Endothelial cell (in vitro differentiated cells): ENCODE measurements at regions not wholly inside any gene's neighbourhood (a gene's known extent, or its start where the extent isn't known, plus 50 kb on each side); places are given as distances from the start of the nearest gene placed in this dataset.

Experiments
- DNase-seq: peaks from one replicate; pipeline ENCODE4 v3.0.0; 2021; ENCODE audit warnings: low spot score
- H3K27ac Mint-ChIP-seq: one replicate; pipeline ENCODE4 v1.8.0; 2021; ENCODE audit warnings: mixed read lengths, inconsistent platforms; ENCODE audit not compliant: unreplicated experiment
- H3K27me3 Mint-ChIP-seq: one replicate; pipeline ENCODE4 v1.8.0; 2021; ENCODE audit warnings: mild to moderate bottlenecking, moderate library complexity, mixed read lengths, inconsistent platforms; ENCODE audit not compliant: unreplicated experiment
- H3K36me3 Mint-ChIP-seq: one replicate; pipeline ENCODE4 v1.8.0; 2021; ENCODE audit warnings: mild to moderate bottlenecking, low read depth, mixed read lengths, inconsistent platforms; ENCODE audit not compliant: unreplicated experiment
- H3K4me1 Mint-ChIP-seq: one replicate; pipeline ENCODE4 v1.8.0; 2021; ENCODE audit warnings: mild to moderate bottlenecking, mixed read lengths, inconsistent platforms; ENCODE audit not compliant: unreplicated experiment
- H3K4me3 Mint-ChIP-seq: one replicate; pipeline ENCODE4 v1.8.0; 2021; ENCODE audit warnings: mild to moderate bottlenecking, mixed read lengths, inconsistent platforms; ENCODE audit not compliant: unreplicated experiment
- H3K9me3 Mint-ChIP-seq: one replicate; pipeline ENCODE4 v1.8.0; 2021; ENCODE audit warnings: mixed read lengths, inconsistent platforms; ENCODE audit not compliant: unreplicated experiment
- CTCF ChIP-seq: fragments of 200-600 bp; sonication (generic); IDR thresholded peaks from one replicate; pipeline ENCODE4 v1.5.0; 2021; ENCODE audit warnings: antibody characterized with exemption; ENCODE audit not compliant: unreplicated experiment

GRCh38 chr2:208983486-208983885 lies 440.4 kb upstream of the MAP2 start:
- no peak for TF ChIP-seq CTCF
- Mint-ChIP-seq H3K4me3 (no peak overlapping the region), H3K27me3 (no peaks in the 10 kb centered on the region), H3K36me3 (no peaks in the 10 kb centered on the region), H3K27ac (no peak overlapping the region), H3K9me3 (no peaks in the 10 kb centered on the region), H3K4me1 (no peaks in the 10 kb centered on the region)
- DNase-seq = no peak

GRCh38 chr2:208984376-208985090 lies 439.3 kb upstream of the MAP2 start:
- Mint-ChIP-seq H3K27ac (no peak overlapping the region), H3K36me3 (no peaks in the 10 kb centered on the region), H3K4me1 (no peaks in the 10 kb centered on the region), H3K4me3 (no peak overlapping the region), H3K9me3 (no peaks in the 10 kb centered on the region), H3K27me3 (no peaks in the 10 kb centered on the region)
- DNase-seq = no peak
- no peak for TF ChIP-seq CTCF

GRCh38 chr2:208985644-208986043 lies 438.2 kb upstream of the MAP2 start:
- no peaks in the 10 kb centered on the region for H3K9me3 Mint-ChIP-seq
- no peak for DNase-seq
- no peak overlapping the region for H3K27ac Mint-ChIP-seq
- no peak overlapping the region for H3K4me3 Mint-ChIP-seq
- TF ChIP-seq CTCF = no peak
- no peaks in the 10 kb centered on the region for H3K36me3 Mint-ChIP-seq
- H3K27me3 Mint-ChIP-seq = no peaks in the 10 kb centered on the region
- H3K4me1 Mint-ChIP-seq = no peaks in the 10 kb centered on the region

- no peaks in the 10 kb centered on the region for H3K27me3 Mint-ChIP-seq
- no peak for TF ChIP-seq CTCF
- no peaks in the 10 kb centered on the region for H3K9me3 Mint-ChIP-seq
- H3K27ac Mint-ChIP-seq = no peak overlapping the region
- H3K36me3 Mint-ChIP-seq = no peaks in the 10 kb centered on the region
- no peaks in the 10 kb centered on the region for H3K4me1 Mint-ChIP-seq
- no peak for DNase-seq
- H3K4me3 Mint-ChIP-seq = no peak overlapping the region
These were observed 433.1 kb upstream of the MAP2 start for GRCh38 chr2:208990716-208991115.

GRCh38 chr2:208999911-209000310 lies 423.9 kb upstream of the MAP2 start:
- H3K4me1 Mint-ChIP-seq = no peaks in the 10 kb centered on the region
- H3K4me3 Mint-ChIP-seq = no peak overlapping the region
- TF ChIP-seq CTCF = no peak
- DNase-seq = no peak
- H3K27ac Mint-ChIP-seq = no peak overlapping the region
- peaks cover 4% of the 10 kb centered on the region for H3K9me3 Mint-ChIP-seq
- no peaks in the 10 kb centered on the region for H3K27me3 Mint-ChIP-seq
- H3K36me3 Mint-ChIP-seq = no peaks in the 10 kb centered on the region
